GM12873 (cell line): ENCODE measurements at regions not wholly inside any gene's neighbourhood (a gene's known extent, or its start where the extent isn't known, plus 50 kb on each side); places are given as distances from the start of the nearest gene placed in this dataset.

Experiments
- CTCF ChIP-seq: IDR thresholded peaks from 2 replicates; pipeline ENCODE4 v1.5.1; 2012; ENCODE audit warnings: low read depth, mild to moderate bottlenecking, moderate library complexity, low read length, control low read depth; ENCODE audit not compliant: insufficient read depth; ENCODE audit errors: missing control alignments

GRCh38 chr18:46281185-46282176 lies 177.3 kb downstream of the HAUS1 start:
- peak; percentile 93 for TF ChIP-seq CTCF

- no peak for TF ChIP-seq CTCF
Observed at GRCh38 chr18:46282177-46282570, 178.0 kb downstream of the HAUS1 start.

DNA sequence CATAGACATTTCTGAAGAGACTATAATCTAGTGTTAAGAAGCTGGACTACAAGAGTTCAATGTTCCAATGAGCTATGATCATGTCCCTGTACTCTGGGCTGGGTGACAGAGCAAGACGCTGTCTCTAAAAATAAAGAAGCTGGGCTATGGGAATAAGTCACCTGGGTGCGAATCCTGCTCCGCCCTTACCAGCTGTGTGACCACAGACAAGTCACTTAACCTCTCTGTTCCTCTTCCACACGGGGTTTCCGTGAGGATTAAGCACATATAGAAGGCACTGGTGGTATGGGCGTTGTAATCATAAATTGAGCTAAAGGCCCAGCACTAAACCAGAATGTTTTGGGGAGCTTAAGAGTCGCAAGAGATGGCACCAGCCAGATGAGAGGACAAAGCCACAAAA lies 178.5 kb downstream of the HAUS1 start:
- TF ChIP-seq CTCF, result no peak

DNA sequence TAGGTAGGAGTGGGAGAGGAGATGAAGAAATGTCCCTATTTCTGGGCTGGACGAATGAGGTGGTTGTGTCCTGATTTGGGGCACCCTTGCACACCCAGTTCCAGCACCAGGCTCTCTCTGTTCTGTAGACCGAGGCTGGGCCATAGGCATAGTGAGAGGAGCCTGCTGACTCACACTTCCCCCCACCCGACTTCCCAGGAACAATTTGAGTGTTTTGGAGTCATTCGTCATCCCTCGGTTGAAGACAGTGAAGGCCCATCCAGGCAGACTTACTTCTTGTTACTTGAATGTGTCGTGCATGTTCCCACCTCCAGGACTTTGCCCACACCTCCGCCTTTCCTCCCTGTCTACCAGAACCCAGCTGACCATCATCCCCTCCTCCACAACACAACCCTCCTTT lies 179.1 kb downstream of the HAUS1 start:
- TF ChIP-seq CTCF, result no peak

DNA sequence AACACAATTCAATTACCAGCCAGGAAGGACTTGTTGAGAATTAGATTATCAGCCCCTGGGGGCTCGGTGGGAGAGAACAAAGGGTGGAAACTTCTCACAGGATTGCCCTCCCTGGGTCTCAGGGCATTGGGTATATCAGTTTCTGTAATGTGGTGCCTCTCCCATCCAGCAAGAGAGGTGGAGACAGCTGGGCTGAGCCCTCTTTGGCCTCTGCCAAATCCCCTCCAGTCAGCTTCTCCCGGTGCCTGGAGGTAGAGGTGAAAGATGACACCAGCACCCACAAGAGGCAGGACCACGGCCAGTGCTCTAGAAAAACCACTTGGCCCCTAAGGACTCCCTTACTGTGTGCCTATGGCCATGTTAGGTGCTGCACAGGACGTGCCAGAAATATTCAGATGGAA lies 179.7 kb downstream of the HAUS1 start:
- no peak for TF ChIP-seq CTCF

DNA sequence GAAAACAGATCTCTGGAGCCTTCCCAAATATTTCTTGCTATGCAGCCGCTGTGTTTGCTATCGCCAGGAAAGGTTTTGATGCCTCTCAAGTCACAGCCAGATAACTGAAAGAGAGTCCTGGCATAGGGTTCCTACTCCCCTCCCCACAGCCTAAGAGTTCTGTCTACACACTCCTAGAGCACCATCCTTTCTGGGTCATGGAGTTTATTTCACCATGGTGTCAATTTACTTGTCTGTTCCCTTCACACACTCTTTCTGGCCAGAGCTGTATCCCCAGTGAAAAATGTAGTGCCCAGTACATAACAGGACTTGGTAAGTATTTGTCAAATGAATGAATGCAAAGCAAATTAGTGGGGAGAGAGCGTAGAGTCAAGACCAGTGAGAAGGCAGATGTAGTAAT lies 185.3 kb downstream of the HAUS1 start:
- no peak for TF ChIP-seq CTCF

GRCh38 chr18:46289931-46290330 lies 185.7 kb downstream of the HAUS1 start:
- no peak for TF ChIP-seq CTCF
